Activated CD4-positive, alpha-beta T cell treated with anti-CD3 and anti-CD28 coated beads, Interleukin-2, amount 50 U/mL, for 1 hour (primary cell): ENCODE measurements at regions not wholly inside any gene's neighbourhood (a gene's known extent, or its start where the extent isn't known, plus 50 kb on each side); places are given as distances from the start of the nearest gene placed in this dataset.

ENCODE experiments used
- DNase-seq: peaks from one replicate; pipeline ENCODE4 v3.0.0-alpha.2; 2020

- DNase-seq, result no peak
Measured at GRCh38 chr13:40404407-40404806, 262.0 kb downstream of the FOXO1 start.

- no peak for DNase-seq
Measured at GRCh38 chr13:40404967-40405716, 261.3 kb downstream of the FOXO1 start.

- no peak for DNase-seq
Measured at GRCh38 chr13:40406405-40407120, 259.9 kb downstream of the FOXO1 start.

- DNase-seq, result no peak
Measured at GRCh38 chr13:40407567-40407966, 258.9 kb downstream of the FOXO1 start.

- no peak for DNase-seq
Measured at GRCh38 chr13:40408602-40409001, 257.8 kb downstream of the FOXO1 start.

GRCh38 chr13:40409278-40409677, 257.2 kb downstream of the FOXO1 start:
- no peak for DNase-seq

- DNase-seq, result no peak
Measured at GRCh38 chr13:40410315-40410714, 256.1 kb downstream of the FOXO1 start.

GRCh38 chr13:40420160-40420740, 246.2 kb downstream of the FOXO1 start:
- DNase-seq, result no peak

- no peak for DNase-seq
Measured at GRCh38 chr13:40422588-40423235, 243.7 kb downstream of the FOXO1 start.

- DNase-seq, result no peak
Measured at GRCh38 chr13:40428354-40428753, 238.1 kb downstream of the FOXO1 start.

GRCh38 chr13:40429706-40430545, 236.5 kb downstream of the FOXO1 start:
- DNase-seq, result no peak

GRCh38 chr13:40432018-40432978, 234.1 kb downstream of the FOXO1 start:
- DNase-seq, result no peak

GRCh38 chr13:40433001-40433400, 233.4 kb downstream of the FOXO1 start:
- no peak for DNase-seq

- peak; percentile 30 for DNase-seq
Measured at GRCh38 chr13:40433577-40433976, 232.9 kb downstream of the FOXO1 start.

- DNase-seq, result no peak
Measured at GRCh38 chr13:40434516-40435397, 231.7 kb downstream of the FOXO1 start.

GRCh38 chr13:40438022-40438680, 228.3 kb downstream of the FOXO1 start:
- DNase-seq, result no peak

GRCh38 chr13:40438999-40439797, 227.2 kb downstream of the FOXO1 start:
- DNase-seq, result no peak

- no peak for DNase-seq
Measured at GRCh38 chr13:40439928-40440327, 226.5 kb downstream of the FOXO1 start.
